Progenitor cell of endocrine pancreas (in vitro differentiated cells): ENCODE measurements at regions not wholly inside any gene's neighbourhood (a gene's known extent, or its start where the extent isn't known, plus 50 kb on each side); places are given as distances from the start of the nearest gene placed in this dataset.
"Not testable (repeated sequence)": the region's sequence is repeated elsewhere in the genome, so short reads cannot be mapped to it uniquely, and the experiment has no call there.

Source experiments
- DNase-seq: peaks from one replicate; pipeline ENCODE4 v3.0.0; 2021; ENCODE audit warnings: low spot score; ENCODE audit not compliant: unreplicated experiment
- H3K27ac Mint-ChIP-seq: 2 replicates; pipeline ENCODE4 v1.8.0; 2021; ENCODE audit warnings: mild to moderate bottlenecking, moderate library complexity, mixed read lengths
- H3K27me3 Mint-ChIP-seq: 2 replicates; pipeline ENCODE4 v1.8.0; 2021; ENCODE audit warnings: mixed read lengths
- H3K36me3 Mint-ChIP-seq: 2 replicates; pipeline ENCODE4 v1.8.0; 2022; ENCODE audit warnings: mixed read lengths; ENCODE audit not compliant: insufficient read depth
- H3K4me1 Mint-ChIP-seq: 2 replicates; pipeline ENCODE4 v1.8.0; 2021; ENCODE audit warnings: low read depth, mixed read lengths
- H3K4me3 Mint-ChIP-seq: 2 replicates; pipeline ENCODE4 v1.8.0; 2021; ENCODE audit warnings: low read depth, mild to moderate bottlenecking, moderate library complexity, mixed read lengths
- H3K9me3 Mint-ChIP-seq: 2 replicates; pipeline ENCODE4 v1.8.0; 2021; ENCODE audit warnings: low read depth, mixed read lengths
- CTCF ChIP-seq: fragments of 200-600 bp; sonication (generic); IDR thresholded peaks from one replicate; pipeline ENCODE4 v1.5.0; 2021; ENCODE audit warnings: antibody characterized with exemption, mild to moderate bottlenecking; ENCODE audit not compliant: unreplicated experiment

GRCh38 chr14:23727566-23728335, 91.6 kb downstream of the DHRS2 start:
- H3K9me3 Mint-ChIP-seq, result peaks cover 17% of the 10 kb centered on the region
- no peaks in the 10 kb centered on the region for H3K4me1 Mint-ChIP-seq
- peak overlapping the region; percentile 43 for H3K27ac Mint-ChIP-seq
- DNase-seq, result no peak
- TF ChIP-seq CTCF, result peak; percentile 38
- H3K4me3 Mint-ChIP-seq, result no peak overlapping the region
- H3K27me3 Mint-ChIP-seq, result no peaks in the 10 kb centered on the region
- H3K36me3 Mint-ChIP-seq, result no peaks in the 10 kb centered on the region

GRCh38 chr14:23728791-23729190, 92.6 kb downstream of the DHRS2 start:
- Mint-ChIP-seq H3K27me3 (no peaks in the 10 kb centered on the region), H3K4me1 (no peaks in the 10 kb centered on the region), H3K4me3 (no peak overlapping the region), H3K9me3 (peaks cover 23% of the 10 kb centered on the region), H3K36me3 (no peaks in the 10 kb centered on the region), H3K27ac (no peak overlapping the region)
- no peak for DNase-seq
- no peak for TF ChIP-seq CTCF

- TF ChIP-seq CTCF, result peak; percentile 9
- DNase-seq, result no peak
- no peaks in the 10 kb centered on the region for H3K4me1 Mint-ChIP-seq
Observed at GRCh38 chr14:23729720-23730387, 93.7 kb downstream of the DHRS2 start.

GRCh38 chr14:23735394-23735793, 99.2 kb downstream of the DHRS2 start:
- DNase-seq, result no peak
- H3K27me3 Mint-ChIP-seq, result no peaks in the 10 kb centered on the region
- H3K36me3 Mint-ChIP-seq, result peaks cover 2% of the 10 kb centered on the region
- no peak overlapping the region for H3K27ac Mint-ChIP-seq
- H3K4me1 Mint-ChIP-seq, result no peaks in the 10 kb centered on the region
- TF ChIP-seq CTCF, result no peak
- H3K9me3 Mint-ChIP-seq, result peaks cover 43% of the 10 kb centered on the region
- H3K4me3 Mint-ChIP-seq, result no peak overlapping the region

More at GRCh38 chr14:23729720-23730387, 93.7 kb downstream of the DHRS2 start:
- H3K4me3 Mint-ChIP-seq, result no peak overlapping the region
- H3K27me3 Mint-ChIP-seq, result no peaks in the 10 kb centered on the region
- no peak overlapping the region for H3K27ac Mint-ChIP-seq
- no peaks in the 10 kb centered on the region for H3K36me3 Mint-ChIP-seq
- peaks cover 20% of the 10 kb centered on the region for H3K9me3 Mint-ChIP-seq

GRCh38 chr14:23744368-23744767, 108.2 kb downstream of the DHRS2 start:
- H3K4me1 Mint-ChIP-seq, H3K27me3 Mint-ChIP-seq, H3K36me3 Mint-ChIP-seq, DNase-seq, H3K27ac Mint-ChIP-seq, H3K4me3 Mint-ChIP-seq: not testable (repeated sequence)
- peaks cover 60% of the 10 kb centered on the region for H3K9me3 Mint-ChIP-seq
